ENCODE measurements at regions not wholly inside any gene's neighbourhood (a gene's known extent, or its start where the extent isn't known, plus 50 kb on each side); places are given as distances from the start of the nearest gene placed in this dataset.

DNA sequence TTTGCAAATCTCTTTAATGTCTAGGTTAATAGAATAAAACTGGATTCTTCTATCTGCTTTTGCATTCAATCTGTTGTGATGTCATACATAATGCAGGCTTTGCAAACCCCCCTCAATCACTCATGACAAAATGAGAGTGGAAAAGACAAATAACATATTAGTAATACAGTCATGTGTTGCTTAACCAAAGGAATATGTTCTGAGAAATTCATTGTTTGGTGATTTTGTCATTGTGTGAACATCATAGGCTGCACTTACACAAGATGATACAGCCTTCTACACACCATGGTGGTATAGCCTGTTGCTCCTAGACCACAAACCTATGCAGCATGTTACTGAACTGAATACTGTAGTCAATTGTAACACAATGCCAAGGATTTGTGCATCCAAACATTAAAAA lies 87.3 kb upstream of the SEC61G start:
- DNase-seq (ENCODE audit: low read depth, low spot score): no peak

DNA sequence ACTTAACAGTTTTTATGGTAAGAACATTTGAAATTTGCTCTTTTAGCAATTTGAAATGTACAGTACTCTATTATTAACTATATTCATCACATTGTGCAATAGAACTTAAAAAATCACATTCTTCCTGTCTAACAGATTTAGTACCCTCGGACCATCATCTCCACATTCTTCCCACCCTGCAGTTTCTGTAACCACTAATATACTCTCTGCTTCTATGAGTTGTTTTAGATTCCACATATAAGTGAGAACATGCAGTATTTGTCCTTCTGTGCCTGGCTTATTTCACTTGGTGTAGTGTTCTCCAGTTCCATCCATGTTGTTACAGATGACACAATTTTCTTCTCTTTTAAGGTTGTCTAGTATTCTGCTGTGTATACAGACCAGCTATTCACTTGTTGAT lies 88.9 kb upstream of the SEC61G start:
- DNase-seq (ENCODE audit: low read depth, low spot score): no peak

DNA sequence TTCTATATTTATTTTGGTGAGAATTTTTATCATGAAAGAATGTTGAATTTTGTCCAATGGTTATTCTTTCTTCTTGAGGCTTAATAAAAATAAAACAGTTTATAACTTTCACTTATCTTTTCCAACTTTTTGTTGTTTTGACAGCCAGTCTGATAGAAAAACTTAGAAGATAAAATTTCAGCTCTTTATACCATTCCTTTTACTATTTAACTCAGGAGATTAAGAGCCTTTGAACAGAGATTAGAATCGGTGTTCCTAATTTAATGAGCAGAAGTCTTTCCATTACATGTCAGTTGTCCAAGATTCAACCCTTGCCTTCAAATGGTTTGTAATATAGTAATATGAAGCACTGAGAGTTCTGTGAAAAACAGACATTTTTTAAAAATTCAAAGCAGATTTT lies 97.8 kb upstream of the SEC61G start:
- no peak for DNase-seq (ENCODE audit: low read depth, low spot score)

DNA sequence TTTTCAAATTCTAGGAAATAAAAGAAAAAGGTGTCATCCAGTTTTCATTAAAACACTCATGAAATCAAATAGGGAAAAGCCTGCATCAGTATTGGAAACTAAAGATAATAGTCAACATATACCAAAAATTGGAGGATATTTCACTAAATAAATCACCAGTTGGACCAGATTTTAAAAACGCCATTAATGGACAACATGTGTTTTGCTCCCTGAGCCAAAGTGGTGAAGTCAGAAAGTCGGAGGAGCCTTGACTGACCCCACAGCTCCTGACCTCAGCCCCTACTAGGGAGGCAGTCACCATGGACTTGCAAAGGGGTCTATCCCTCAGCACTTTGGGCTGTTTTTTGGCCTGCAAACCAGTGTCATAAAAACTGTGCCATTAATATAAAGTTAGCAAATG lies 98.3 kb upstream of the SEC61G start:
- no peak for DNase-seq (ENCODE audit: low read depth, low spot score)

DNA sequence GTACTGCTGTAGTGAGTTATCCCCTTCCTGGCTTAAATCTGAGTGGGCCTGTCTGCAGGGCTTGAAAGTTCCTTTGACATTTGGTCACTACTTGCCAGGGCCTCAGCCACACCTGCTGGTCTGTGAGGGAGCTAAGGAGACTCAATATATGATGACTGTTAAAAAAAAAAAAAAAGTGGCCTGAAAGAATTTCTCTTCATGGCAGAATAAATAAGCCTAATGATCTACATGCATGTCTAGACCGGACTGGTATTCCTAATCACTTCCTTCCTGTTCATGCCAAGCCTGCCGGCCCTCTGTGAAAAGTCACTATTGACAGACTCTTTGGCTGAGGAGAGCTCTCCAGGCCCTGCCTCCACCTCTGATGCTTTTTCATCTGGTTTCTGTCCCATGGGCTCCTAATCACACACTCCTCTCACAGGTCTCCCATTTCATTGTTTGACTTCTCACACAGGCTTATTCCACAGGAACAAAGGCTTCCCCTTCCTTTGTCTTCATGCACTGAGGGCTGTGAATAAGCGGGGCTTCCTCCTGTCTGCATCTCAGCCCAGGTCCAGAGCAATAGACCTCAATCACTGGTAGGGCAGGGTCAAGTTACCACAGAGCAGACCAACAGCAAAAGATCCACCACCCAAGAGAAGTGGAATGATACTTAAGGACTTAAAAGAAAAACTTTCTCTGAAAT lies 99.1 kb upstream of the SEC61G start:
- DNase-seq (ENCODE audit: low read depth, low spot score): no peak

DNA sequence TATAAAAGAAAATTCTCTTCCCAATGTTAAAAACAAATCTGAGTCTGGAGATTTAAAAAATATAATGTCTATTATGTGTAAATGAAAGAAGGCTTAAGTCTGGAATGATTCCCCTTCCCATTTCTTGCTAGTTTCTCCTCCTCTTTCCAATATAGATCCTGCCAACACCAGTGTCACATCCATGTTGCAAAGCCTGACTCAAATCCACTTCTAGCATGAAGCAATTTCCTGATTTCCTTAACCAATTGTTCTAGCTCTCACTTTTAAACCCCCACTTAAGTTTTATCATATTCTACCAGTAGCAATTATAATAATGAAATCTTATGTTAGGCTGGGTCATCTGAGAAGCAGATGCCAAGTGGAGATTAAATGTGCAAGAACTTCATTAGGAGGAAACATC lies 100.1 kb upstream of the SEC61G start:
- DNase-seq (ENCODE audit: low read depth, low spot score): no peak

DNA sequence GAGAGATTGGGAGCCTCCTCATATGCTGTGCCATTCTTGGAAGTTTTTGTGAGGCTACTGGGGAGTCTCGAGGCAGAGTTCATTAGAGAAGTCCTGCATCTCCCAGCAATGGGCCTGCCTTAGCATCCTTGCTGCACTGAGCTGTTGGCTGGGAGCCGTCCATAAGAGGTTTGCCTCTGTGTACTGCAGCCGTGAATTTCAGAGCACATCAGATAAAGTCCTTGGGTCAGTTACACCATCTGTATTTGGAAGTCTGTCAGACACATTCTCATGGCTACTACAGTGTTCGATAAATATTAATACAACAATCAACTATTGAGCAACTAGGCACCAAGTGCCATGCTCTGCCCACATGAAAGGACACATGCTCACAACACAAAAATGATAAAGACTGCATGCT lies 100.5 kb upstream of the SEC61G start:
- no peak for DNase-seq (ENCODE audit: low read depth, low spot score)

DNA sequence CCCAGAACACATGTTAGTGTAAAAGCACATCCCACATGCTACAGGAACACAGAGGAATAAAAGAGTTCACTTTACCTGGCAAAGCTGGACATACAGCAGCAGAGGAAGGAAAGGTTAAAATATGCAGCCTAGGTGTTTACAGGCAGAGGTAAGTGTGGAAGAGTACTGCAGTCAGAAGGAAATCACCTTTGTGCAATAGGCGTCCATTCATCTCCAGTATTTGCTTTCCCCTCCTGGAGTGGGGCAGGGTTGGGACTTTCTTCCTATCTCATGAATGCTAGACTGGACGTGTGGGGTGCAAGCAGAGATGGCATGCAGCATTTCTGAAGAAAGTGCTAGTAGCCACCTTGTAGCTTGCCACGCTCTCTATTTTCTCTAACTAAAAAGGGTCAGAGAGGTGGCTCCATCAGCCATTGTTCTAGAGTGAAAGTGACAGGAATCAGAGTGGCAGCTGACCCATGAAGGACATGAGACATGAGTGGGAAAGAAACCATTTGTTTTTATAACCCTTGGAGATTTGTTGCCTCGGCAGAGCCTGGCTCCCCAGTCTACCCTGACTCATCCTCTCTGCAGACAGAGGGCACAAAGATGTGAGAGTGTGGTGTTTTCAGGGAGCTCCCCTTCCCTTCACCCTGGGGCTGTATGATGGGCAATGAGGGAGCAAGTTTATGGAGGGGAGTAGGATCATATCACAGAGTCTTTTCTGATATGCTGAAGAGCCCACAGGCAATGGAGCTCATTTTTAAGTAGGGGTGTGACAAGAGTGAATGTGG lies 101.2 kb upstream of the SEC61G start:
- DNase-seq (ENCODE audit: low read depth, low spot score): no peak

DNA sequence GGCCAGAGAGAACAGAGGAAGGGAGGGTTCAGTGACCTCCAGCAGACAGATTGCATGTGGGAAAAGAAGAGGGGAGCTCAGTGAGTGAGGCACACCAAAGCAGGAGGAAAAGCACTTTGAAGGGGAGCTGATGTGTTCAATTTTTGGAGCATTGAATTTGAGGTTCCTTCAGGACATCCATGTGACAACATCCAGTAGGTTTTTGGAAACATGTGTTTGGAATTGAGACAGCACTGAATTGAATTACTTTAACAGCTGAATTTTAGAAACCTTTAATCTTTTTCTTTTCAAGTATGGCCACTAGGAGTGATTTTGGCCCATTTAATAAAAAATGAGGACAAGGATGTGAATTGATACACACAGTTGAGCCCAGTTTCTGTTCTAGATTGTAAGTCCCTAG lies 101.8 kb upstream of the SEC61G start:
- no peak for DNase-seq (ENCODE audit: low read depth, low spot score)

DNA sequence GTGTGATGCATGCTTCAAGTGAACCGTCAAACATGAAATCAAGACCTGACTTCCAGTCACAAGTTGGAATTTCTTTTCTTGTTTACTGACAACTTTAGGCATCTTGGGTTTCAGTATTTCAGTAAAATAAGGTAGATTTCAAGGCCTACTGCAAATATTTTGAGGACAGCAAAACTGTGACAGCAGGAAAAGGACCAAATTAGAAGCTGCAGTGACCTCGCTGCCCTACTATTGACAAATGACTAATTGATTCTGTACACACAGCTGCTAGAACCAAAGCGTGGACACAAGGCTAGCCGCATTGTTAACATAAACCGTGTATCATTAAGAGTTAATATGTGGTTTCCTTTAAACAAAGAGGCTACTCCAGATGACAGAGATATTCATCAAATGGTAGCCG lies 105.7 kb upstream of the SEC61G start:
- no peak for DNase-seq (ENCODE audit: low read depth, low spot score)

DNA sequence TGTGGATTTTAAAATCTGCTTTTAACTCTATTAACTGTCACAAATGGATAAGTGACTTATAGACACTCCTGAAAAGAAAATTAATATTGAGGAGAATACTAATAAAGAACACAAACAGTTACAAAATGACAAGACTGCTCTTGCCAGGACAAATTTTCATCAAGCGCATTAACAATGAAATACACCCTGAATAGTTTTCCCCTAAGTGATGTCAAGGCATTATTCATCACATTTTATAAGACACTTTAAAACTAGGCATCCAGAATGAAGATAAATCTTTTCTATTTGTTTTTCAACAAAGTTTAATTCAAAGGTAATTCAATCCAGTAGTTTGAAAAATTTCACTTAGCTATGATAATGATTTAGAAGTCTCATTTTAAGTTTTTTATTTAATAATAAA lies 110.5 kb upstream of the SEC61G start:
- DNase-seq (ENCODE audit: low read depth, low spot score): no peak

DNA sequence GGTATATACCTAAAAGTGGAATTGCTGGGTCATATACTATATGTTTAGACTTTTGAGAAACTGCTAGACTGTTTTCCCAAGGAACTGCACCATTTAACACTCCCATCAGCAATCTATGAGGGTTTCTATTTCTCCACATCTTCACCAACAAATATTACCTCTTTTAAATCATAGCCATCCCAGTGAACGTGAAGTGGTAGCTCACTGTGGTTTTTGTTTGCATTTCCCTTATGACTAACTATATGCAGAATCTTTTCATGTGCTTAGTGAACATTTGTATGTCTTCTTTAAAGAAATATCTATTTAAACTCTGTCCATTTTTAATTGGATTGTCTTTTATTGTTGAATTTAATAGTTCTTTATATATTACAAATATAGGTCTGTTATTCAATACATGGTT lies 115.8 kb upstream of the SEC61G start:
- DNase-seq (ENCODE audit: low read depth, low spot score): no peak

DNA sequence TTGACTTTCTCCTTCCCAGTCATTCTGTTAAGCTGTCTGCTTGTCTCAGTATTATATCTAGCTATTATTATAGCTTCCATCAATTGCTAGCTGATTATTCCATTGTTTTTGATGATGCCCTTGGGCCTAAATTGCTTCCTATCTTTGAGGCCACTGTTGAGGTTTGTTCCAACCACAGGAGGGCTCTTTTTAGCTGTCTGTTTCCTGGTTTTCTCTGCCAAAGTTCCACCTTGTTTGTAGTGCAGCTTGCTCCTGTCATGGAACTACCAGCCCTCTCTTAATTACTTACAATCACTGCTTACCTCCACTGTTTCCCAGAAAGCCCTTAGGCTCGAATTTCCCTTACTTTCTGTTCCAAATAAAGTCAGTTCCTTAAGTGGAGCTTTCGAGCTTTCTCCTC lies 118.7 kb upstream of the SEC61G start:
- no peak for DNase-seq (ENCODE audit: low read depth, low spot score)

DNA sequence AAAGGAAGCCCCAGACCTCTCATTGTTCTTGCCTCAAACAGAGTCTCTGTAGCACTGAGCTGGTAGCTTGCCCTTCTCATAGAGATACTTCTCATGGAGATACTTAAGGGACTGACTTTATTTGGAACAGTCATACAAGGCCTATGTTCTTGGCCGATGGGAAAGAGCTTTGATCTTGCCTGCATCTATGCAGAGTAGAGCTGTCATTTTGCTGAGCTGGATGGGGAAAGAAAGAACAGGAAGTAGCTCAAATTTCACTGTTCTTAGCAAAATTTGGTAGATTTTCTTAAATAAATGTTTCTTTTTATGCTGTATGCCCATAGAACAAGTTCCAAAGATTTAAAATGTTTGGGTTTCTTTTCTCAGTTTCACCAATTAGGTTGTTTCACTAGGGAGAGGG lies 119.3 kb upstream of the SEC61G start:
- no peak for DNase-seq (ENCODE audit: low read depth, low spot score)

DNA sequence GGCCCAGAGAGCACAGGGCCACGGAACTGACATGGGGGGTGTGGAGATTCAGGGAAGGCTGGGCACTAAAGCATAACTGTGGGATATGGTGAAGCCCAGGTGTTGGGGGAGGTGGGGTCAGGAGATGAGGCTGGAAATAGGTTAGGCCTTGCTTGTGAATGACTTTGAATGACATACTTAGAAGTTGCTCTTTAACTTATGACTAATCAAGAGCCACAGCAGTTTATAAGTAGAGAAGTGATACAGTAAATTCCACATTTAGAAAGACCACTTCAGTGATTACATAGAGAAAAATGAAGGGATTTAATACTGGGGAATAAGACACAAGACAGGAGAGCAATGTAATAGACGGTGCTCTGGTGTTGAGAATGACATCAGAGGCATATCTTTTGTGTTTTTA lies 120.8 kb upstream of the SEC61G start:
- DNase-seq (ENCODE audit: low read depth, low spot score): no peak

DNA sequence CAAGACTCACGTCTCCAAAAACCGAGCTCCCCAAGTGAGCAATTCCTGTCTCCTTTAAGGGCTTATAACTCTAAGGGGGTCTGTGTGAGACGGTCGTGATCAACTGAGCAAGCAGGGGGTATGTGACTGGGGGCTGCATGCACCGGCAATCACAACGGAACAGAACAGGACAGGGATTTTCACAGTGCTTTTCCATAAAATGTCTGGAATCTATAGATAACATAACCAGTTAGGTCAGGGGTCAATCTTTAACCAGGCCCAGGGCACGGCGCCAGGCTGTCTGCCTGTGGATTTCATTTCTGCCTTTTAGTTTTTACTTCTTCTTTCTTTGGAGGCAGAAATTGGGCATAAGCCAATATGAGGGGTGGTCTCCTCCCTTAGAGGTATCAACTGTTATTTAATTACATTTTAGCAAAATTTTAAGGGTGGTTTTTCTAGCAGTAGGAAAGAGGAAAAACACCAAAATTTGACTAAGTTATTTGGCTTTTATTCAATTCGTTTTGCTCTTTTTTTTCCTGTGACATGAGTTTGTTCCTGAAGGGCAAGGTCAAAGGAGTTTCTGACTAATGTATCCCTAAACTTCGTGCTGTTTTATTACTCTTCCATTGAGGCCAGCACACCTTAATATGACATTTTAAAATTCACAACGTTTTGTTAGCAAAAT lies 121.4 kb upstream of the SEC61G start:
- no peak for DNase-seq (ENCODE audit: low read depth, low spot score)

DNA sequence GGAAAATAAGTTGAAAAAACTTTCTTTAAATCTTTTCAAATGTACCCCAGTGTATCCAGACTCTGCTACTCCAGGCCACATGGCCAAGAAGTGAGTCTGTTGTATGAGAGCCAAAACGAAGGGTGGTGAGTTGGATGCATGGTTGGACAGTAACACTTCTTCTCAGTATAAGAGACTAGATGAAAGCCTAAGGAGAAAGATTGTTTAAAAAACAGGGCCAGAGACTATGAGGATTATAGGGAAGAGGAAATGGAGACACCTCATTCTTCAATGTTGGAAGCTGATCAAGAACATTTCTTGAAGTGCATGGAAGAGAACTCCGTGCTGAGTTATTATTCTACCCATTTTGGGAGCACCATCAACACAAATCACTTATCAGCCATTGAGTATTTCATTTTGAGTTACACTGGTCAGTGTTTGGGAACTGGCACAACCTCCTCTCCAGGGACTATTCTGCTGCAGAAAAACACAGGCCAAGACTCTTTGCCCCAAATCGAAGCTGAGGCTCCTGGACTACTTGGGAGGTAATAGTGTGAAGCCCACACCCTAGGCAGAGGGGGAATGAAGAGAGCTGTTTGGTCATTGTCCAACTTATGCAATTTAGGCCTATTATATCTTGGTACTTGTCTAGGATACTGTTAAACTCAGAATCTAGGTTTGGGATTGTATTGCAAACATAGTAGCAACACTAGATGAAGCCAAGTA lies 123.0 kb upstream of the SEC61G start:
- DNase-seq (ENCODE audit: low read depth, low spot score): no peak

DNA sequence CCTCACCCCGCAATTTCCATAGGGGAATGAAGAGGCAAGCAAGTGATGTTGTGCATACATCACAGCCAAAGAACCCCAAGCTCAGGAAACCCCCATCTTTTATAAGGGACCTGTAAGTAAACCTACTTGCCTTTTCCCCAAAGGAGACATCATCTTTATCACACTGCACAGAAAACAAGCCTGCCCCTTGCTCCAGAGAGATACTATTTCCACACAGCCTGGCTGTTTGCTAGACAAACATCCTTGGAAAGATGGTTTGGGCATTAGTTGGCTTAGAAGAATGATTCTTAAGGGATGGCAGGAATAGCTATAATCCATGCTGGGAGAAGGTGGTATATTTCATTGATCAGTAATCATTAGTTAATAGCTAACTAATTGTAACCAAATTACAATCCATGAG lies 123.7 kb upstream of the SEC61G start:
- no peak for DNase-seq (ENCODE audit: low read depth, low spot score)

DNA sequence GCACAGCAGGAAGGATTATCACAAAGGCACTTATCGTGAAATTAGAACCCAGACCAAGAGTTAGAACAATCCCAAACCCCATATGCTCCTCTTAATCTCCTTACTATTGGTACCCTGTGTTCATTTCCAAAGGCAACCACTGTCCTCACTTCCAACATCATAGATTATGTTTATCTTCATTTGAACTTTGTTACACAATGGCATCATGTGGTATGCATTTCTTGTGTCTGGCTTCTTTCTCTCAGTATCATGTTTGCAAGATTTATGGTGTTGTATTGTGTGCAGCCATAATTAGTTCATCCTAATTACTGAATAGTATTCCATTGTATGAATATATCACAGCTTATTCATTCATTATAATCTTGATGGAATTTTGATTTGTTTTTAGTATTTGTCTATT lies 124.6 kb upstream of the SEC61G start:
- no peak for DNase-seq (ENCODE audit: low read depth, low spot score)

DNA sequence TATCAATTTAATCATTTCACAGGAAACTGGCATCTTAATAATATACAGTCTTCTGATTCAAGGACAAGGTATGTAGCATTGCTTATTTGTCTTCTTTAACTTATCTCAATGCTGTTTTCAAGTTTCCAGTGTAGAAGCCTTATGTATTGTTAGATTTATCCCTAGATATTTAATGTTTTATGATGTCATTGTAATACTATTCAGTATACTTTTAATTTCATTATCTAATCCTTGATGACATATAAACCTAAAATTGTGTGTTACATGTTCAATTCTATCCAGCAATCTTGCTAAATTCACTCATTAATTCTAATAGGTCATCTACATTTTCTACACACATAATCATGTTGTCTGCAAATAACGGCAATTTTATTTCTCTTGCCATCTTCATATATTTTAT lies 126.3 kb upstream of the SEC61G start:
- DNase-seq (ENCODE audit: low read depth, low spot score): no peak

DNA sequence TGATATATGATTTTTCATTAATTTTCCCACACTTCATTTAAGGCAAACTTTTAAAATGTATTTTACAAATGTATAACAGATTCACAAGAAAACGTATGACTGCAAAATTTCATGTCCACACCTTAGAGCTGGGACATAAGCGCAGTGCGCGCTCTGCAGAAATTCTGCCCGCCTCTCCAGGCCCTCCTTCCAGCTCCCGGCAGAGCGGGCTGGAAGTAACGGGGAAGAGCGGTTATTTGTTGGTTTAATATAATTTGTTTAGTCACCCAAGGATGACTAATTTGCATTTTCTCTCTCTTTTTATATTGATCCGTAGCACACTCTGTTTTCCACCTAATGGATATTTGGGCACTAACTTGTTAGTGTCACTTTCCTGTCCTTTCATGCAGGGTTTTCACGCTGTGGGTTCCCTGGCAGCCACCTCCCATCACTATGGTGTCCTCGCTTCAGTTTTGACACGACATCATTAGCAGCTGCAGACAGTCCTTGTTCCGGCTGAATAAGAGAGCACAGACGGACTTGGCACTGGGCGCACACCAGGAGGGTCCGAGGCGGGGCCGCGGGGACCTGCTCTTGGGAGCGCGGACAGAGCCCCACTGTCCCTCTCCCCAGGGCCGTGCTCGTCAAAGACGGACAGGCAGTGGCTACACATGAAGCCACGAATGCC lies 129.2 kb upstream of the SEC61G start:
- peak; percentile 34 for DNase-seq (ENCODE audit: low read depth, low spot score)

DNA sequence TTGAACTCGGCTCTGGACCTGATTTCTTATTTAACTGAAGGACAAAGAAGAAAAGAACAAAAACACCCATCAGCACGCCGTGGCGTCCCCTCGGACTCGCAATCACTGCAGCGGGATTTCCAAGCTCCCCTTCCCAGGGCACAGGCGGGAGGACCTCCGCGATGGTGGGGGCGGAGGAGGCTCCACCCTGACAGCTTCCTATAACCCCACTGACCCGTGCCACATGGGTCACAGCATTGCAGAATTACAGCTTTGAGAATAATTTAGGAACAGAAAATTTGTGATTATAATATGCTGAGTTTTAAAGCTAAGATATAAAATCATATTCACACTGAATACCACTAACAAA lies 129.7 kb upstream of the SEC61G start:
- DNase-seq (ENCODE audit: low read depth, low spot score): no peak
